GM12878 (cell line): ENCODE measurements at regions not wholly inside any gene's neighbourhood (a gene's known extent, or its start where the extent isn't known, plus 50 kb on each side); places are given as distances from the start of the nearest gene placed in this dataset.

ENCODE experiments used
- ATAC-seq: fragments of 200-7000 bp; cut with Tn5 transposase; 3 replicates; pipeline ENCODE4 v1.9.1; 2020; ENCODE audit warnings: mild to moderate bottlenecking, moderate library complexity
- BruUV-seq: library from RNA; stranded (reverse); fragments of 400-500 nt; replicated peaks from 2 replicates; lab custom pipeline; 2021; lab: Mats Ljungman, UMichigan
- CTCF ChIA-PET: fragments of 300-600 bp; sonication (Branson Sonifier 250); formaldehyde crosslinking; extraction: SDS; loops from one replicate; lab custom pipeline; 2021; ENCODE audit warnings: inconsistent platforms; lab: Yijun Ruan, JAX
- POLR2A ChIA-PET: fragments of 350-600 bp; formaldehyde crosslinking; extraction: SDS; loops from one replicate; lab custom pipeline; 2021; ENCODE audit warnings: inconsistent platforms; lab: Charles Lee
- RAD21 ChIA-PET: fragments of 300-600 bp; sonication (Branson Sonifier 250); formaldehyde crosslinking; loops from one replicate; lab custom pipeline; 2023; ENCODE audit warnings: antibody characterized with exemption; ENCODE audit not compliant: unreplicated experiment; lab: Charles Lee
- SMC1A ChIA-PET: fragments of 300-600 bp; sonication (Branson Sonifier 250); formaldehyde crosslinking; loops from one replicate; lab custom pipeline; 2023; ENCODE audit not compliant: unreplicated experiment, uncharacterized antibody; lab: Charles Lee
- DNase-seq: peaks from one replicate; pipeline ENCODE4 v3.0.0-alpha.2; 2011; ENCODE audit warnings: low read depth, low spot score
- FAIRE-seq: peaks from 3 replicates; lab custom pipeline; 2011; peaks lifted over from hg19 to GRCh38; lab: Jason Lieb, UNC
- H2AFZ ChIP-seq: 2 replicates; pipeline ENCODE4 v1.6.0; 2011; ENCODE audit warnings: low read depth, low read length, control low read depth; ENCODE audit not compliant: control insufficient read depth
- H3K27ac ChIP-seq: 2 replicates; pipeline ENCODE4 v1.5.1; 2011; ENCODE audit warnings: control low read depth; ENCODE audit not compliant: control insufficient read depth, insufficient read depth
- H3K27me3 ChIP-seq, 2 experiments: replicated peaks in 1 of 2; 2 replicates each; pipeline versions ENCODE4 v1.6.0 to v1.6.1; 2011; ENCODE audit warnings: low read length in 1 of 2; ENCODE audit not compliant: control insufficient read depth in 2 of 2, insufficient read depth in 2 of 2
- H3K36me3 ChIP-seq, 2 experiments: 2 replicates each; pipeline ENCODE4 v1.5.1; 2011; ENCODE audit warnings: low read length in 1 of 2; ENCODE audit not compliant: control insufficient read depth in 2 of 2, insufficient read depth in 2 of 2
- H3K4me1 ChIP-seq: 2 replicates; pipeline ENCODE4 v1.6.1; 2011; ENCODE audit warnings: mild to moderate bottlenecking, low read length, moderate library complexity, mixed read lengths; ENCODE audit not compliant: control insufficient read depth, insufficient read depth
- H3K4me2 ChIP-seq: 2 replicates; pipeline ENCODE4 v1.6.0; 2011; ENCODE audit warnings: control low read depth; ENCODE audit not compliant: control insufficient read depth, insufficient read depth
- H3K4me3 ChIP-seq: fragments of 200-600 bp; sonication (generic); 2 replicates; pipeline ENCODE4 v1.5.1; 2016
- H3K79me2 ChIP-seq: 2 replicates; pipeline ENCODE4 v1.6.0; 2011; ENCODE audit warnings: low read length; ENCODE audit not compliant: control insufficient read depth, insufficient read depth
- H3K9ac ChIP-seq: 2 replicates; pipeline ENCODE4 v1.8.0; 2011; ENCODE audit warnings: low read length, control low read depth, mixed read lengths; ENCODE audit not compliant: control insufficient read depth, insufficient read depth
- H3K9me3 ChIP-seq: replicated peaks from 3 replicates; pipeline ENCODE4 v1.5.1; 2011; ENCODE audit warnings: mild to moderate bottlenecking, low read length; ENCODE audit not compliant: control insufficient read depth, insufficient read depth
- H4K20me1 ChIP-seq: 2 replicates; pipeline ENCODE4 v1.6.0; 2011; ENCODE audit not compliant: control insufficient read depth, insufficient read depth
- BACH1 ChIP-seq: fragments of 450-650 bp; IDR thresholded peaks from 2 replicates; pipeline ENCODE4 v1.6.1; 2017; ENCODE audit warnings: mild to moderate bottlenecking, borderline replicate concordance
- CHD1 ChIP-seq: IDR thresholded peaks from 2 replicates; pipeline ENCODE4 v1.6.1; 2012; ENCODE audit warnings: low read depth, low read length, improper control_type of control experiment
- CTCF ChIP-seq, 3 experiments: IDR thresholded peaks in 2 of 3; conservative IDR thresholded peaks in 1 of 3; 2 replicates each; pipeline ENCODE4 v1.5.1; 2011; ENCODE audit warnings: low read depth in 3 of 3, low read length in 3 of 3, mild to moderate bottlenecking in 3 of 3, control low read depth in 2 of 3, moderate library complexity in 2 of 3, inconsistent platforms in 1 of 3, mixed read lengths in 1 of 3; ENCODE audit not compliant: control insufficient read depth in 2 of 3, insufficient read depth in 1 of 3; ENCODE audit errors: extremely low read depth in 1 of 3
- ELK1 ChIP-seq: IDR thresholded peaks from 2 replicates; pipeline ENCODE4 v1.6.1; 2012; ENCODE audit warnings: low read depth, low read length, improper control_type of control experiment
- HSF1 ChIP-seq: fragments of 150-350 bp; IDR thresholded peaks from 2 replicates; pipeline ENCODE4 v1.6.1; 2014; ENCODE audit warnings: mild to moderate bottlenecking, low read depth, low read length
- JUND ChIP-seq: IDR thresholded peaks from 2 replicates; pipeline ENCODE4 v1.6.1; 2012; ENCODE audit warnings: low read depth, mild to moderate bottlenecking, low read length, improper control_type of control experiment, moderate library complexity
- KDM1A ChIP-seq: fragments of 200-600 bp; sonication (generic); IDR thresholded peaks from 2 replicates; pipeline ENCODE4 v1.6.1; 2016; ENCODE audit warnings: borderline replicate concordance
- NRF1 ChIP-seq: conservative IDR thresholded peaks from 2 replicates; pipeline ENCODE4 v1.6.1; 2011; ENCODE audit warnings: mild to moderate bottlenecking, low read depth, low read length, improper control_type of control experiment
- RB1 ChIP-seq: fragments of 450-650 bp; formaldehyde crosslinking; IDR thresholded peaks from 2 replicates; pipeline ENCODE4 v1.6.1; 2017; ENCODE audit warnings: mild to moderate bottlenecking, borderline replicate concordance
- RCOR1 ChIP-seq: conservative IDR thresholded peaks from 2 replicates; pipeline ENCODE4 v1.6.1; 2012; ENCODE audit warnings: low read depth, low read length, improper control_type of control experiment
- RFX5 ChIP-seq: IDR thresholded peaks from 2 replicates; pipeline ENCODE4 v1.6.1; 2011; ENCODE audit warnings: low read depth, low read length, improper control_type of control experiment
- SUPT20H ChIP-seq: IDR thresholded peaks from 2 replicates; pipeline ENCODE4 v1.6.1; 2011; ENCODE audit warnings: low read depth, mild to moderate bottlenecking, low read length, moderate library complexity, borderline replicate concordance; ENCODE audit not compliant: control insufficient read depth
- TARDBP ChIP-seq: IDR thresholded peaks from 2 replicates; pipeline ENCODE4 v1.6.1; 2016; ENCODE audit warnings: borderline replicate concordance
- ZBED1 ChIP-seq: IDR thresholded peaks from 2 replicates; pipeline ENCODE4 v1.6.1; 2016; ENCODE audit warnings: borderline replicate concordance
- ZNF24 ChIP-seq: fragments of 450-650 bp; IDR thresholded peaks from 2 replicates; pipeline ENCODE4 v1.6.1; 2017; ENCODE audit warnings: antibody characterized with exemption, mild to moderate bottlenecking
- WGBS: methylation state at CpG from one replicate; pipeline ENCODE4 v1.1.6; 2016; ENCODE audit warnings: low lambda C conversion rate; ENCODE audit not compliant: insufficient replicate concordance, insufficient coverage; ENCODE audit errors: missing lambda C conversion rate; 5-methylcytosine and 5-hydroxymethylcytosine counted together
- in situ Hi-C: fragments of 300-500 bp; cut with MboI; formaldehyde crosslinking; loops from 9 replicates; pipeline ENCODE4 v1.14.3; 2018; ENCODE audit warnings: mixed read lengths
- intact Hi-C: fragments of 100-400 bp; cut with micrococcal nuclease; formaldehyde crosslinking; loops from one replicate; pipeline ENCODE4 v1.14.2; 2022; ENCODE audit not compliant: unreplicated experiment

- WGBS: 42% methylated on average over 6 of the region's 6 CpGs
- TF ChIP-seq BACH1 (no peak), HSF1 (no peak), ZBED1 (no peak), JUND (no peak)
- ChIA-PET POLR2A (no interaction called here), RAD21 (no interaction called here), CTCF (no interaction called here), SMC1A (no interaction called here)
- intact Hi-C loops (no loop called here), in situ Hi-C loops (no loop called here)
- no peaks in the 10 kb centered on the region for H3K4me1 ChIP-seq
- no peak overlapping the region for H3K9ac ChIP-seq
- no peaks in the 10 kb centered on the region for H3K79me2 ChIP-seq
- no peak overlapping the region for H3K4me3 ChIP-seq
- BruUV-seq: no TSS peak
- no peak overlapping the region for H3K4me2 ChIP-seq
- H3K27ac ChIP-seq: no peak overlapping the region
- no peaks in the 10 kb centered on the region for H3K9me3 ChIP-seq
- ATAC-seq (no peak), DNase-seq (no peak), FAIRE-seq (no peak)
- H3K36me3 ChIP-seq: no peaks in the 10 kb centered on the region
- no peak overlapping the region for H2AFZ ChIP-seq
- no peaks in the 10 kb centered on the region for H3K27me3 ChIP-seq
- H4K20me1 ChIP-seq: no peaks in the 10 kb centered on the region
Measured at GRCh38 chr16:79792076-79792475, 191.5 kb upstream of the MAF start.

- ChIA-PET POLR2A (no interaction called here), CTCF (no interaction called here), RAD21 (no interaction called here), SMC1A (interaction anchor here (0.7 kb wide), 1 partner anchor 14 kb away, joined by 3 read pairs; no protein-coding TSS in a partner anchor)
- in situ Hi-C loops (no loop called here), intact Hi-C loops (no loop called here)
- Histone ChIP-seq H3K79me2 (no peaks in the 10 kb centered on the region), H3K27me3 (no peaks in the 10 kb centered on the region), H3K4me1 (no peaks in the 10 kb centered on the region), H4K20me1 (no peaks in the 10 kb centered on the region), H3K4me3 (no peak overlapping the region), H2AFZ (no peak overlapping the region), H3K9me3 (no peaks in the 10 kb centered on the region), H3K36me3 (no peaks in the 10 kb centered on the region), H3K4me2 (no peak overlapping the region), H3K27ac (no peak overlapping the region), H3K9ac (no peak overlapping the region)
- ATAC-seq (no peak), FAIRE-seq (no peak), DNase-seq (no peak)
- no TSS peak for BruUV-seq
- 33% methylated on average over 6 of the region's 6 CpGs for WGBS
- no peak for TF ChIP-seq KDM1A
- TF ChIP-seq RFX5: no peak
- no peak for TF ChIP-seq NRF1
- TF ChIP-seq ELK1: no peak
- TF ChIP-seq RCOR1: no peak
- TF ChIP-seq RB1: no peak
- no peak for TF ChIP-seq SUPT20H
- TF ChIP-seq TARDBP: no peak
- no peak for TF ChIP-seq CTCF (IDR thresholded peaks at IDR 0.05 in 2 of 3, conservative IDR thresholded peaks at IDR 0.05 in 1 of 3; ENCODE audit: control insufficient read depth in 2 of 3, extremely low read depth in 1 of 3, insufficient read depth in 1 of 3, low read depth in 3 of 3, low read length in 3 of 3)
- TF ChIP-seq CHD1: no peak
- TF ChIP-seq ZBED1: no peak
- no peak for TF ChIP-seq ZNF24
Measured at GRCh38 chr16:79790854-79791253, 190.3 kb upstream of the MAF start.
